SK-MEL-5 (cell line): ENCODE measurements at regions not wholly inside any gene's neighbourhood (a gene's known extent, or its start where the extent isn't known, plus 50 kb on each side); places are given as distances from the start of the nearest gene placed in this dataset.
"Not testable (repeated sequence)": the region's sequence is repeated elsewhere in the genome, so short reads cannot be mapped to it uniquely, and the experiment has no call there.

Experiments used
- DNase-seq: peaks from one replicate; pipeline ENCODE4 v3.0.0-alpha.2; 2016; ENCODE audit warnings: low read depth, low spot score
- in situ Hi-C: cut with HindIII; loops from 2 replicates; pipeline ENCODE4 v1.10.0; 2016; ENCODE audit warnings: low sequenced_read_pairs, high pct_unique_total_duplicates, low pct_unique_long_range_greater_than_20kb

- no peak for DNase-seq
- in situ Hi-C loops, result no loop called here
Observed at GRCh38 chr11:10973416-10973815, 115.6 kb upstream of the ZBED5 start.

- in situ Hi-C loops, result no loop called here
- DNase-seq, result no peak
Observed at GRCh38 chr11:10970926-10971325, 113.1 kb upstream of the ZBED5 start.

- in situ Hi-C loops, result no loop called here
- DNase-seq, result peak; percentile 43
Observed at GRCh38 chr11:10969387-10969786, 111.5 kb upstream of the ZBED5 start.

GRCh38 chr11:10956884-10957283, 99.0 kb upstream of the ZBED5 start:
- DNase-seq, in situ Hi-C loops: not testable (repeated sequence)

- in situ Hi-C loops, result no loop called here
- no peak for DNase-seq
Observed at GRCh38 chr11:10955616-10956015, 97.8 kb upstream of the ZBED5 start.

GRCh38 chr11:10954184-10954583, 96.3 kb upstream of the ZBED5 start:
- no peak for DNase-seq
- in situ Hi-C loops, result no loop called here

- in situ Hi-C loops, result no loop called here
- no peak for DNase-seq
Observed at GRCh38 chr11:10952872-10953271, 95.0 kb upstream of the ZBED5 start.

- in situ Hi-C loops, DNase-seq: not testable (repeated sequence)
Observed at GRCh38 chr11:10947935-10948334, 90.1 kb upstream of the ZBED5 start.

- no peak for DNase-seq
- in situ Hi-C loops, result no loop called here
Observed at GRCh38 chr11:10946072-10946471, 88.2 kb upstream of the ZBED5 start.

GRCh38 chr11:10945196-10945595, 87.3 kb upstream of the ZBED5 start:
- DNase-seq, result no peak
- in situ Hi-C loops, result no loop called here

- DNase-seq, result no peak
- in situ Hi-C loops, result no loop called here
Observed at GRCh38 chr11:10943968-10944367, 86.1 kb upstream of the ZBED5 start.

GRCh38 chr11:10942620-10943019, 84.8 kb upstream of the ZBED5 start:
- in situ Hi-C loops, result no loop called here
- no peak for DNase-seq

- no peak for DNase-seq
- in situ Hi-C loops, result no loop called here
Observed at GRCh38 chr11:10941871-10942270, 84.0 kb upstream of the ZBED5 start.

- in situ Hi-C loops, result no loop called here
- peak; percentile 85 for DNase-seq
Observed at GRCh38 chr11:10941414-10941813, 83.6 kb upstream of the ZBED5 start.

- DNase-seq, result no peak
- in situ Hi-C loops, result no loop called here
Observed at GRCh38 chr11:10938650-10939387, 81.0 kb upstream of the ZBED5 start.

GRCh38 chr11:10938231-10938630, 80.4 kb upstream of the ZBED5 start:
- no peak for DNase-seq
- in situ Hi-C loops, result no loop called here

GRCh38 chr11:10937385-10937771, 79.5 kb upstream of the ZBED5 start:
- in situ Hi-C loops, result no loop called here
- DNase-seq, result no peak

GRCh38 chr11:10936626-10937384, 79.0 kb upstream of the ZBED5 start:
- DNase-seq, result no peak
- in situ Hi-C loops, result no loop called here

GRCh38 chr11:10935015-10935559, 77.2 kb upstream of the ZBED5 start:
- no peak for DNase-seq
- in situ Hi-C loops, result no loop called here
